MCF 10A (cell line): ENCODE measurements at regions not wholly inside any gene's neighbourhood (a gene's known extent, or its start where the extent isn't known, plus 50 kb on each side); places are given as distances from the start of the nearest gene placed in this dataset.

Source experiments
- BruUV-seq: library from RNA; stranded (reverse); fragments of 400-500 nt; replicated peaks from 2 replicates; lab custom pipeline; 2021; lab: Mats Ljungman, UMichigan
- CTCF ChIA-PET: fragments of 300-600 bp; sonication (Branson Sonifier 250); formaldehyde crosslinking; extraction: SDS; loops from one replicate; lab custom pipeline; 2021; ENCODE audit warnings: antibody characterized with exemption, inconsistent platforms; lab: Yijun Ruan, JAX
- POLR2A ChIA-PET: fragments of 300-600, 350-650 bp; sonication (Branson Sonifier 250); formaldehyde crosslinking; extraction: SDS; loops from one replicate; lab custom pipeline; 2020; ENCODE audit warnings: antibody characterized with exemption, inconsistent platforms; lab: Yijun Ruan, JAX
- DNase-seq: peaks from one replicate; pipeline ENCODE4 v3.0.0-alpha.2; 2018; ENCODE audit not compliant: unreplicated experiment
- H3K27ac Mint-ChIP-seq: one replicate; pipeline ENCODE4 v1.8.0; 2022; ENCODE audit warnings: mild to moderate bottlenecking, low read depth, mixed read lengths; ENCODE audit not compliant: unreplicated experiment
- H3K27me3 Mint-ChIP-seq: one replicate; pipeline ENCODE4 v1.8.0; 2022; ENCODE audit warnings: mixed read lengths; ENCODE audit not compliant: insufficient read depth, unreplicated experiment
- H3K36me3 Mint-ChIP-seq: one replicate; pipeline ENCODE4 v1.8.0; 2022; ENCODE audit warnings: mild to moderate bottlenecking, moderate library complexity, mixed read lengths; ENCODE audit not compliant: insufficient read depth, unreplicated experiment
- H3K4me1 Mint-ChIP-seq: one replicate; pipeline ENCODE4 v1.8.0; 2022; ENCODE audit warnings: mixed read lengths; ENCODE audit not compliant: insufficient read depth, unreplicated experiment
- H3K4me3 Mint-ChIP-seq: one replicate; pipeline ENCODE4 v1.8.0; 2022; ENCODE audit warnings: mild to moderate bottlenecking, moderate library complexity, mixed read lengths; ENCODE audit not compliant: unreplicated experiment
- H3K9me3 Mint-ChIP-seq: one replicate; pipeline ENCODE4 v1.8.0; 2022; ENCODE audit warnings: mixed read lengths; ENCODE audit not compliant: unreplicated experiment
- CTCF ChIP-seq: fragments of 200-600 bp; IDR thresholded peaks from one replicate; pipeline ENCODE4 v1.8.0; 2022; ENCODE audit warnings: antibody characterized with exemption, mild to moderate bottlenecking; ENCODE audit not compliant: unreplicated experiment
- intact Hi-C: fragments of 100-400 bp; cut with micrococcal nuclease; formaldehyde crosslinking; loops from 2 replicates; pipeline ENCODE4 v1.14.1; 2022

DNA sequence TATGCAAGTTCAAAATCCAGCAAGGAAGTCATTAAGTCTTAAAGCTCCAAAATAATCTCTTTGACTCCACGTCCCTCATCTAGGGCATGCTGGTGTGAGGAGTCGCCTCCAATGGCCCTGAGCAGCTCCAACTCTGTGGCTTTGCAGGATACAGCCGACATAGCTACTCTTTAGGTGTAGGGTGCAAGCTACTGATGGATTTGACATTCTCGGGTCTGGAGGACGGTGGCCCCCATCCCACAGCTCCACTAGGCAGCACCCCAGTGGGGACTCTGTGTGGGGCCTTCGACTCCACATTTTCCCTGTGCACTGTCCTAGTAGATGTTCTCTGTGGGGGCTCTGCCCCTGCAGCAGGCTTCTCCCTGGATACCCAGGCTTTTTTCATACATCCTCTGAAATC, 333.2 kb upstream of the FGF13 start:
- intact Hi-C loops, result no loop called here
- Mint-ChIP-seq H3K4me3 (no peak overlapping the region), H3K27ac (no peak overlapping the region), H3K27me3 (no peaks in the 10 kb centered on the region), H3K4me1 (no peaks in the 10 kb centered on the region), H3K9me3 (peaks cover 28% of the 10 kb centered on the region), H3K36me3 (no peaks in the 10 kb centered on the region)
- no peak for TF ChIP-seq CTCF
- no peak for DNase-seq
- BruUV-seq, result no TSS peak
- POLR2A ChIA-PET, result interaction anchor here (0.6 kb wide), 1 partner anchor 1046 kb away, joined by 3 read pairs; no protein-coding TSS in a partner anchor
- CTCF ChIA-PET, result no interaction called here

DNA sequence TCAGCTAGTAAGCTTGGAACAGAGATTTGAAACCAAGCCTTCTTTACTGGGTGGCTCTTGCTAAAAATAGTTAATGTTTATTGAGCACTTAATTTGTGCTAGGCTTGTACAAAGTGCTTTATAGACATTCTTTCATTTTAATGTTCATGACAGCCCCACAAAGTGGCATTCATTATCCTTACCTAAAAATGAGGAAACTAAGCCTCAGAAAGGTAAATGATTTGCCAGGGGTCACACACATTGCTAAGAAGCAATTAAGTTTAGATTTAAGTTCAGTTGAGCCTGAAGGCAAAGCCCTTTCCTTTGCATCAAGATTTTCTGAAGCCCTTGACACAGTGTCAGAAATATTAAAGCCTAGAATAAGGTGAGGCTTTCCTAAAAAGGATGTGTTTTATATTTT, 327.5 kb upstream of the FGF13 start:
- no peak for DNase-seq
- H3K36me3 Mint-ChIP-seq, result no peaks in the 10 kb centered on the region
- H3K27ac Mint-ChIP-seq, result no peak overlapping the region
- H3K27me3 Mint-ChIP-seq, result no peaks in the 10 kb centered on the region
- no peak overlapping the region for H3K4me3 Mint-ChIP-seq
- CTCF ChIA-PET, result no interaction called here
- intact Hi-C loops, result no loop called here
- peaks cover 27% of the 10 kb centered on the region for H3K9me3 Mint-ChIP-seq
- H3K4me1 Mint-ChIP-seq, result no peaks in the 10 kb centered on the region
- no peak for TF ChIP-seq CTCF
- POLR2A ChIA-PET, result no interaction called here
- BruUV-seq, result no TSS peak

DNA sequence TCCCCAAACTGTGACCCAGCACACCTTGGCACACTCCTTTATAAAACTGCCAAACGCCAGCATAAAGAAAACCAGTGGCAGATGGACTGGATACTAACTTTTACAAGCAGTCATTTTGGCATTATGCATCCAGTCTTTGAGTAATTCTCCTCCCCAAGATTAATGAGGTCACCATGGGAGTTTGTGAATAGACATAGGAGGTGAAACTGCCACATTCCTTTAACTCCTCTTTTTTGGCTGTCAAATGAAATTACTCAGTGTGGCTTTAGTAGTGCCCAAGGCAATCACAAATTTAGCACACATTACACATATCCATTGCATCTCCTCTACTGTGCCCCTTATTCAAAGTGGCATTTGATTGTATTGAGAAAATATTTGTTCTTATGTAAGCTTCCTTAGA, 315.3 kb upstream of the FGF13 start:
- intact Hi-C loops, result no loop called here

DNA sequence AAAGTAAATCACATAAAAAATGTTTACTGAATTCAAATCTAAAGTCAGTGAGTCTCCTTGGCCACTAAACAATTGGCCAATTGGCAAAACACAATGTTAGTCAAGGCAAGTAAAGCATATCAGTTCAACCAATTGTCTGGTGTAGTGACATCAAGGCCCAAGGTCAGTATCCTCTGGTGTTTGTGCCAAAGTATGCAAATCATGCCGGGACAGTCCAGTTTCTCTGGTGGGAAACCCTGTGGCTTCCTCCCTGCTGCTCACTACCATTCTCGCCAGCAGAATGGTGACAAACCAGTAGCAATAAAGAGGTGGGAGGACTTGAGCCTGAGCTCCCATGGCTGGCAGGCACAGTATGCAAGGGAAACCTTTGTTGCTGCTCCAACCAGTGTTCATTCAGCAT, 314.9 kb upstream of the FGF13 start:
- peaks cover 14% of the 10 kb centered on the region for H3K9me3 Mint-ChIP-seq
- no peaks in the 10 kb centered on the region for H3K4me1 Mint-ChIP-seq
- TF ChIP-seq CTCF, result no peak
- H3K27me3 Mint-ChIP-seq, result no peaks in the 10 kb centered on the region
- CTCF ChIA-PET, result no interaction called here
- POLR2A ChIA-PET, result no interaction called here
- no peak overlapping the region for H3K27ac Mint-ChIP-seq
- intact Hi-C loops, result no loop called here
- H3K4me3 Mint-ChIP-seq, result no peak overlapping the region
- no peaks in the 10 kb centered on the region for H3K36me3 Mint-ChIP-seq
- DNase-seq, result no peak
- no TSS peak for BruUV-seq

More for the DNA sequence above, 315.3 kb upstream of the FGF13 start:
- peak; percentile 5 for DNase-seq
- CTCF ChIA-PET, result no interaction called here
- H3K9me3 Mint-ChIP-seq, result peaks cover 14% of the 10 kb centered on the region
- H3K4me1 Mint-ChIP-seq, result no peaks in the 10 kb centered on the region
- no peak for TF ChIP-seq CTCF
- BruUV-seq, result no TSS peak
- H3K27ac Mint-ChIP-seq, result no peak overlapping the region
- H3K4me3 Mint-ChIP-seq, result no peak overlapping the region
- H3K27me3 Mint-ChIP-seq, result no peaks in the 10 kb centered on the region
- POLR2A ChIA-PET, result no interaction called here
- H3K36me3 Mint-ChIP-seq, result no peaks in the 10 kb centered on the region
